DMS53 treated with DMSO at 0.1 percent for 48 hours (cell line): ENCODE measurements at regions not wholly inside any gene's neighbourhood (a gene's known extent, or its start where the extent isn't known, plus 50 kb on each side); places are given as distances from the start of the nearest gene placed in this dataset.

Experiments
- DNase-seq: peaks from one replicate; lab custom pipeline; 2025; ENCODE audit not compliant: unreplicated experiment; lab: John Stamatoyannopoulos, UW

DNA sequence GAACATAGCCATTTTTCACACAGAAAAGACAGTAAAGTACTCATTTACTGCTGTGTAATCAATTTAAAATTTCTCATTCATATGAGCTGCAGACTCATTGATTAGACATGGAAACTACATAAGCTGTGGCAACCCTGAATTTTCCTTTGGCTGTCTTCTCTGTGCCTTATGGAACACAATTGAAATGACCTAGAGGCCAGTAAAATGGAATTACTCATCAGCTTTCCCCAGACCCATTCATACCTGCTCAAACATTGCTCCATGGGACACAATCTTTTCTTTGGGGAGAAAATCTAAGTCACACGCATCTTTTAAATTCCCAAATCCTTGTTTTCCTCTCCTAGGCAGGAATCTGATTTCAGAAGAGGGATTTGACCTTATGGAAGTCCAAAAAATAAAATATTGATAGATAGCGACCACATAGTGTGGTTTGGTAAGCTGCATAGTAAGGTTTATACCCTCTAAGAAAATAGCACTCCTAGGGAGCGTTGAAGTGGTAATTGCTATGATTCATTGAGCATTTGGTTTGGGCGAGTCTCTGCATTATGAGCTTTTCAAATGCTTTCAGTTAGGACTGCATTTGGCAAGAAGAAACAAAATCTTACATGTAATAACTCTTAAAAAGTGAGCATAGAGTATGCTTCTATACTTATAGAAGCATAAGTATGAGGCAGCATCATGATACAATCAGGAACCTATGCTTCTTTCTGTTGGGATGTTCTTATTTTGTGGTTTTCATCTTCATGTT is 243.4 kb upstream of the GADL1 start:
- DNase-seq, result no peak

DNA sequence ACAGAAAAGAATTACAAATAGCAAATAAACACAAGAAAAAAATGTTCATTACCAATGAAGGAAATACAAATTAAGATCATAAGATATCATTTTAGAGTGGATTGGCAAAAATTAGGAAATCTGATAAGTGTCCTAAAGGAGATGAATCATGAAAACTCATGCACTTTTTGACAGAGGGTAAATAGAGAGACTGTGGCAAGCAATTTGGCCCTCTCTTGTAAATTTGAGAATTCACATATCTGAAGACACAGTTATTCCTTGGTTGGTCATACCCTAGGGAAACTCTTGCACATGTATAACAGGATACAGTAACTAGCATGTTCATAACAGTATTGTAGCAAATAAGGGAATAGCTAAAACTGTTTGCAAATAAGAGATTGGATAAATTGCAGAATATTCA is 246.0 kb upstream of the GADL1 start:
- DNase-seq, result no peak

DNA sequence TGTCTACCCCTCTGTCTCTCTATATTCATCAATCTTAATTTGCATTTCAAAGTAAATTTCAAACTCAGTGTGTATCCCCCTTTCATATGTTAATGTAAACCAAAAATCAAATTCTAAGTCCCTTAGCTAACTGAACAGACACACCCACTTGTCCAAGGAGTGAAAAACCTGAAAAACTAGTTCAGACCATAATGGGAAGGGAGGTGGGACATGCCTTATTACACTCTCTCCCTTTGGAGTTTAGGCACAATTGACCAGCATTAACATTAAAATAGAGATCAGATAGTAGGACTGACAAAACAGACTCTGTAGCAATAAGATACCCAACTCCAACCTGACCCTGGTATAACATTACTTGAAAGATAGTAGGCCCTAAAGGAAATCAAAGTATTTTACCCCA is 247.7 kb upstream of the GADL1 start:
- DNase-seq, result no peak

DNA sequence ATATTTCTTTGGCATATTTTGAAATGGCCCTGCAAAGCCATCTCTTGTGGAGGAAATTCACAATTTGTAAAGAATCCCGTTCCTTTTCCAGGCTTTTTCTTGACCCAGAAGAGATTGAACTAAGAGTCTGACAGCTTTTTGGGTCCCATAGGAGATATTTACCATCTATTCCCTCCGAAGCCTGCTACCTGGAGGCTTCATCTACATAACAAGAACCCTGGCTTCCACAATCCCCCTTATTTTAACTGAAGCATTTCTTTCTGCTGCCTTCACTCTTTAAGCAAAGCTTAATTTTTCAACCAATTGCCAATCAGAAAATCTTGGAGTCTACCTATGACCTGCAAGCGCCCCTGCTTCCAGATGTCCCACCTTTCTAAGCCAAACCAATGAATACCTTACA is 248.1 kb upstream of the GADL1 start:
- no peak for DNase-seq

DNA sequence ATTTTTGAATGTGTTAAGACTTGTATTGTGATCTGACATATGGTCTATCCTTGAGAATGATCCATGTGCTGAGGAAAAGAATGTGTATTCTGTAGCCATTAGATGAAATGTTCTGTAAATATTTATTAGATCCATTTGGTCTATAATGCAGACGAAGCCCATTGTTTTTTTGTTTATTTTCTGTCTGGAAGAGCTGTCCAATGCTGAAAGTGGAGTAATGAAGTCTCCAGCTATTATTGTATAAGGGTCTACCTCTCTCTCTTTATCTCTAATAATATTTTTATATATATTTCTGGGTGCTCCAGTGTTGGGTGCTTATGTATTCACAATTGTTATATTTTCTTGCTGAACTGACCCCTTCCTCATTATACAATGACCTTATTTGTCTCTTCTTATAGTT is 250.6 kb upstream of the GADL1 start:
- DNase-seq, result no peak

DNA sequence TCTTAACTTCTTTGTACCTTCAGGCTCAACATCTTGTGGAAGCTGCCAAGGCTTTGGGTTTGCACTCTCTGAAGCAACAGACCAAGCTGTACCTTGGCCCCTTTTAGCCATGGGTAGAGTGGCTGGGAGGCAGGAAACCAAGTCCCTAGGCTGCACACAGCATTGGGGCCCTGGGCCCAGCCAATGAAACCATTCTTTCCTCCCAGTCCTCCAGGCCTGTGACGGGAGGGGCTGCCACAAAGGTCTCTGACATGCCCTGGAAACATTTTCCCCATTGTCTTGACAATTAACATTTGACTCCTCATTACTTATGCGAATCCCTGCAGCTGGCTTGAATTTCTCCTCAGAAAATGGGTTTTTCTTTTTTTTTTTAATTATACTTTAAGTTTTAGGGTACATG is 253.1 kb upstream of the GADL1 start:
- no peak for DNase-seq

DNA sequence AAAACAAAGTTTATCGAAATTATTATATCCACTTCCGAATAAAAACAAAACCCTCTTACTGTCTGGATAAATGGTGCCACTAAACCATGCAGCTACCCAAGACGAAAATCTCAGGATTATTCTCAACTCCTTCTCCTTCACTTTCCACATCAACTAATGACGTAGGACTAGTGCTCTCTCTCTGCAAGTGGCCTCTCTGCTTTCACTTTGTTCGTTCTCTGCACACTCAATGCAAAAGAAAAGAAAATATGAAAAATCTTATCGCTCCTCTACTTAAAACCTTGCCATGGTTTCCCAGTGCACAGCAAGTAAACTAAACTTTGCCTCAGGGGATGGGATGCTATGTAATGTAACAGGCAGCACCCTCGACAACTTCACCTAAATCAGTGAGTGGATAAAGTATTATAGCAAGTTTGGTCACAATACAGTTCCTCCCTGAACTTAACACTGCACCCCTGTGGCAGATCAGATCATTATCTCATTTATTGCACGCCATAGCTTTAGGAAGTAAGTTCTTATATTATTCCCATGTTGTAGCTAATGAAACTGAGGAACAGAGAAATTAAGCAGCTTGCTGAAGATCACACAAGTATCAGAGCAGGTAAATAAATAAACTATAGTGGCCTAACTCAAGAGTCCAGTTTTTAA is 262.7 kb upstream of the GADL1 start:
- no peak for DNase-seq

DNA sequence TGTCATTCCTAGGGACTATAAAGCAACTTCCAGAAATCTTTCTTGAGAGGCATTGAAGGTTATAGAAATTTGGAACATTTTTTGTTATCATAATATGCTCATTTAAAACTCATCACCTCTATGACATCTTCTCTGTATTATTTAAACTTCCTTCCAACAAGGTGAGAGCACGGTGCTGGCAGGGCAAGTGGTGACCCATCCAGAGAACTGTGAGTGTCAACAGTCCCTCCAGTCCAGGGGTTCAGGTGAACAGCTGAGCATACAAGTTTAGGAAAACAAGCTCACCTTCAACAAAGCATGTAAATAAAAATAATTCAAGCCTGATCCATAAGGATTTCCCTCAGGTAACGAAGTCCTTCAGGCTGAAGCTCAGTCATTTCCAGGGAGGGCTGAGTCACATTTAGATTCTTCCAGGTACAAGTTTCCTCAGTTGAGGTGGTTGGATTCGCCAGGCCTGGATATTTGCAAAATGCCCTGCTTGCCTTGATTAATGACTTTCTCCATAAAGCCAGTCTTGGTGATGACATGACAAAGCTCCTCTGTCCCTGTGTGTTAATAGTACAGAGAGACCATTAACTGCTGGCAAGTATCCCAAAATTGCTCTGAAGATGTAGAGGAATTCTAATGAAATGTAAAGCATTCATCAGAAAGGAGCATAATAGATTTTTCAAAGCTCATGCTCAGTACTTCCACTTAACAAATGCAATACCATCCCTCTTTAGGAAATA is 263.6 kb upstream of the GADL1 start:
- no peak for DNase-seq

DNA sequence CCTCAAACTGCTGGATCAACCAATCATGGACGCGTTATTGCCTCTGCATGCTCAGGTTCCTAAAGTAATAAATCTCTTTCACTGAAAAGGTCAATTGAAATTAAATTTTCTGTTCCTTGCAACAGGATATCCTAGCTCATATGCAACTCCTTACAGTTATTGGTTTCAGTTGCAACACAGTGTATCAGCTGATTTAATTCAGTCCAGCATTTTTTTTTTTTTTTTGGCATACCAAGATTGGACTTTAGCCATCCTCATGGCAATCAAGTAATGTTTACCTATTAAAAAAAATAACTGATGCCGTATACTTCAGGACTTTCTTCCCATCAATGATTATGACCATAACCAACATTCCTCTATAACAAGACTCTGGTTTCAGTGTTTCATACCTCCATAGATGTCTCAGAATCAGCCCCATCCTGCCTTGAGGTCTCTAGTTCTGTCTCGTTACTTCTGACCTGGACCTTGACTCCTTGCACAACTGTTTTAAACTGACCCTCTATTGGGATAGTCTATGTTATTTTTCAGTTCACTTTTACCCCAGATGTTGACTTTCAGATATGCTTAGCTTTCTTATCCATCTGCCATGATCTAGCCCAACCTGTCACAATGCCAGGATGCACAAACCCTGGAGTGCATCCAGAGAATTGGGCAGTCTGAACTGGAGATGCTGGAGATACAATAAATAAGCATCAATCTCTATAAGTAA is 265.0 kb upstream of the GADL1 start:
- DNase-seq, result no peak

DNA sequence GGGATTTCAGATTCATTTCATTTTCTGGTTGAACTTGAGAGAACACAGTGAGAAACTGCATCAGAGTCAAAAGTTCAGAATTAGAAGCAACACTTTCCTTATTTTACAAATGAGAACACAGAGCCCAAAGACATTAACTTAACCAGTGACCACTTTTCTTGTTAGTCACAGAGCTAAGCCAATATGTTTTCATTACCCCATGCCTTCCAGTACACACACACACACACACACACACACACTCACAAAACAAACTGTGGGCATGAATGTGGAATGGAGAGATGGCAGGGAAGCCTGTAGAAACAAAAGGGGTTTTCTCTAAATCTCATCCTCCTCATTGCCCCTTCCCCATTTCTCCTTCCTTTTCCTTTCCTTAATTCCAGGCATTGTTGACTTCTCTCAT is 267.4 kb upstream of the GADL1 start:
- no peak for DNase-seq

DNA sequence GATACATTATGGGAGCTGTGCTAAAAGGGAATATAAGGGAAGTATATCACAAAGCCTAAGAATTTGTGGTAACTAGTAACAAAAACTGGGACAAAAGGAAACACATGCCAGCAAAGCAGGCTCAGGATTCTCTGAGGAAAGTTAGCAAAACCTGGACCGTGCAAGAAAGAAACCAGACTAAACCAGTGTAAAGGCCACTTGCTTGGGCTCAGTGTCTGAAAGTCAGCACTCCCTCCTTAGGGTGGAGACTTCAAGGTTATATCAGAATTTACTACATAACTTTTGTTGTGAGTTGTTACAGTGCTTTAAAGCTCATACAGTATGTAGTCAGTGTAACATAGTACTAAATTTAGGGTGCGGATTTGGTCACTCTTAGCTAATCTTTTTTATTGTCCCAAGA is 269.9 kb upstream of the GADL1 start:
- DNase-seq, result no peak

DNA sequence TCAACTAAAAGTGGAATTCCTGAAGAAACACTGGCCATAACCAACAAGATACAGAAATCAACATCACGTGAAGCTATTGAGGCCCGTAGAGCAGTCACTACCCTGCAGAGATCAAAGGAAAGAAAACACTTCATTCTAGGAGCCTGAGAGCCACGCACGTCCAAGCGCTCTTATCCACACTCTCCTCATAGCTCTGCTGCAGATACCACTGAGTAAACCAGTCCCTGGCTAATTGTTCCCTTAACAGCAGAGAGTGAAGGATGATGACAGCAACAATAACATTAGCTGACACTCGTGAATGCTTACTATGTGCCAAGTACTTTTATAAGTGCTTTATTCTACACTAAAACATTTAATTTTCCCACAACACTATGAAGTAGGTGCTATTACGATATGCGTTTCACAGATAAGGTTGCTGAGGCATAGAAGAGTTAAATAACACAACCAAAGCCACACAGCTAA is 271.0 kb upstream of the GADL1 start:
- peak; percentile 62 for DNase-seq

DNA sequence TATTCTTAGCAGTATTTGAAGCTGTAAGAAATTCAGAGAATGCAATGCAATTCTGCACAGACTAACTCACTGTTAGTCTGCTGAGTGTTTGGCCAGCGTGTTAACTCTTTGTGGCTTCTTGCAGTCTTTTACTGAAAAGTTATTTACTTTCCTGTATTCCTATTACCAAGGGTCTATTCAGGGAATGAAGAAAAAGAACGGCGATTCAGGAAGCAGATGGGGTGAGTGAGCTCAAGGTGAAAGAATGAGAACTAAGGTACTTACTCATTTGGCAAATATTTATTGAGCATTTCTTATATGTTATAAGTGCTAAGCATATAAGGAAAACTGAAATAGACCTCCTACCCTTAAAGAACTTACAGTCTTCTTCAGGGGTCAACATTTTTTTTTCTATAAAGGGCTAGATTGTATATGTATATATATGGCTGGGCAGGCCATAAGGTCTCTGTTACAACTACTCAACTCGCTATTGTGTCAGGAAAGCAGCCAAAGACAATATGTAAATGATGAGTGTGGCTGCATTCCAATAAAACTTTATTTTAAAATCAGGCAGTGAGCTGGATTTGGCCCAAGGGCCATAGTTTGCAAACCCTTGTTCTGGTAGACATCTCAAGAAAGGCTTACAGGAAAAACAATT is 271.9 kb upstream of the GADL1 start:
- DNase-seq, result no peak

DNA sequence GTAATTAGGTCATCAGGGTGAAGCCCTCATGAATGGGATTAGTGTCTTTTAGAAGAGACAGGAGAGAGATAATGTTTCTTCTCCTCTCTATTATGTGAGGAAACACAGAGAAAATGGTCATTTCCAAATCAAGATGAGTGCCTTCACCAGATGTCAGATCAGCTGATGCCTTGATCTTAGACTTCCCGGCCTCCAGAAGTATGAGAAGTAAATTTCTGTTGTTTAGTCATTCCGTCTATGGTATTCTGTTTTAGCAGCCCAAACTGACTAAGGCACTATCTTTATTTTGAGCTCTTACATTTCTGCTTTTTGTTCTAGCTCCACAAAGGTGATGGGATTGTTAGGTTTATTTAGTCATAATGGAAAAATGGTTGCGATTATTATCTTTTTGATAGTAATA is 273.2 kb upstream of the GADL1 start:
- no peak for DNase-seq

DNA sequence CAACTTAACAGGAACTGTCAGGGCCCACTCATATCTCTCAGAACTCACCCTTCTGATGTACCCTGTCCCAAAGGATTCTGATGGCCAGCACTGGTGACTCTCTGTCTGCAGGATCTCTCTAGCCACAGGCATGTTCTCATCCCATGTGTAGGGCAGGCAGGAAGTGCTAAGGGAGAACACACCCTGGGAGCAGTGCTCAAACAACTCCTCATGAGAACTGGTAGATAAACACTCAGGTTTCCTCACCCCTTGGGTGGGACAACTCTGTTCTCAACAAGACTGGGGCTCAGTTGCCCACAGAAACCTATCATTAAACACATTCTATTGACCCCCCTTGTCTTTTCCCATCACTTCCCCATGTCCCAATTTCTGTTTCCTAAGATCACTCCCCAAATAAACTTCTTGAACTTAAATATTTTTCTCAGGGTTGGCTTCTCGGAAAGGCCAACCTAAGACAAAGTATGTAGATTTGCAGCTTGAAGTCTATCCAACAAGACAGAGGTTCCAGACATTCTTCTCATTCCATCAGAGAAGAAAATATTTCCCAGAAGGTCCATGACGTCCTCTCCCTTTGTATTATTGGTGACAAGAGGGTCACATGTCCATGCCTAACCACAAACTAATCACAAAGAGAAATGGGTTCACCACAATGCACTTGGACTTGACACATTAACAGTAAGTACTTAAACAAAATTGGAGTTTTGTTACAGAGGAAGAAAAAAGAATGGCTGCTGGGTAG is 276.6 kb upstream of the GADL1 start:
- DNase-seq, result no peak

DNA sequence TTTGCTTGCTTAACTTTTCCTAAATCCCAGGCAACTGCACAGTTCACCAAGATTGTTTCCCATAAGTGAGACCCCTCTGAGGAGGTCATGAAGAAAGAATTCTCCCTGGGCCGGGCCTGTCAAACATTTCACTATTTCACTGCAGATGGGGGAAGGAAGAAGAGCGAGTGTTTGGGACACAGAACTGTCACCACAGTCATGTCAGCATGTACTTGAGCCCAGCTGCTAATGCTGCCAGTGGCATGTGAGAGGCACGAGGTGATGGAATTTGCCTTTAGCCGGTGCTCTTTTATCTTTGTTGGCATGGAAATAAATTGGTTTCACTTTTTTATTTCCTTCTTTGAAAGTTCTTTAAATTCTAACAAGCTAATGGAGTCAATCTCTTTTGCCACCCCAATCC is 277.9 kb upstream of the GADL1 start:
- DNase-seq, result no peak

DNA sequence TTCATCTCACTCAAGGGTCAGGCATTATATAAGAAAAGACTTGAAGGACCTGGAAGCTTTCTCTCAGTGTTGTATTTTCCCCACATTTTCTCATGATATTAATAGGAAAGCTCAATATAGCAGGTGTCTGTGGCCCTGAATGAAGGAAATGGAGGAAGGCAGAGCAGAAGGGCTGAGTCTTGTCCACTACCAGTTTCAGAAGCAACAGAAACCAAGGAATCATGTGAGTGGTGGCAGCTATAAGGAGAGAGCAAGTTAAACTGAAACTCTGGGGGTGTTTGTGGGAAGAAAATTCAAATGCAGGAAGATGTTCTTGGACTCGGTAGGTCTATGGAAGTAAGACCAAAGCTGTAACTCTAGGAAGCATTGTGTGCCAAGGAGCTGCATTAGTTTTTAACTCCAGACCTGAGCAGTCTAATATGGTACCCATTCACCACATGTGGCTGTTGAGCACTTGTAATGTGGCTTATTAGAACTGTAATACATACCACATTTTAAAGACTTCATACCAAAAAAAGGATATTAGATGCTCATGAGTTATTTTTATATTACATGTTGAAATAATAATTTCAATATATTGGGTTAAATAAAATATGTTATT is 278.8 kb upstream of the GADL1 start:
- DNase-seq, result no peak

DNA sequence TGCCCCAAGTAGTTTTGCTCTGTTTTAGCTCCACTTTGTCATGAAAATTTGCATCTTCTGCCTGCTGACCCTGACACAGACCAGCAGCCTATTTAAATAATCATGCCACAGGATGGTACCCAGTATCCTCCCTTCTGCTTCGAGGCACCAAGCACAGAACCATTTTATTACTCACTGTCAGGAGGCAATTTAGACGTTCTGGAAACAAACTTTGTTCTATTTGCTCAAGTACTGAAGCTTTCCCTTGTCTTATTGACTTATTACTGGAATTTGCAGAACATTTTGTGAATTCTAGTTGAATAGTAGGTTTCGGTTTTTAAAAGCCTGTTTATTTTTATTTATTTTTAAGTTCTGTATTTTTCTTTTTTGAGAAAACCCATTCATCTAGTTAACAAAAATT is 279.6 kb upstream of the GADL1 start:
- no peak for DNase-seq

DNA sequence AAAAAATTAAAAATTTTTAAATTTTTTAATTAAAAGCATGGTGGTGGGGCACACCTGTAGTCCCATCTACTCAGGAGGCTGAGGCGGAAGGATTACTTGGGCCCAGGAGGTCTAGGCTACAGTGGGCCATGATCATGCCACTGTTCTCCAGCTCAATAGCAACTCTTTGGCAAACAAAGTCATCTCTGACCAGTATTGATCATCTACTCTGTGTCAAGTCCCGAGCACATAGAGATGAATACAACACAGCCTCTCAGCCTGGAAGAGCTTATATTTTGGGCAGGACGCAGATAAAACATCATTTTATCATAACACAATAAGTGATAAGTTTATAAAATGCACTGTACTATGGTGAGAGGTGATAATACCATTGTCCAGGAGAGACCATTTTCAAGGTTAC is 281.6 kb upstream of the GADL1 start:
- no peak for DNase-seq

DNA sequence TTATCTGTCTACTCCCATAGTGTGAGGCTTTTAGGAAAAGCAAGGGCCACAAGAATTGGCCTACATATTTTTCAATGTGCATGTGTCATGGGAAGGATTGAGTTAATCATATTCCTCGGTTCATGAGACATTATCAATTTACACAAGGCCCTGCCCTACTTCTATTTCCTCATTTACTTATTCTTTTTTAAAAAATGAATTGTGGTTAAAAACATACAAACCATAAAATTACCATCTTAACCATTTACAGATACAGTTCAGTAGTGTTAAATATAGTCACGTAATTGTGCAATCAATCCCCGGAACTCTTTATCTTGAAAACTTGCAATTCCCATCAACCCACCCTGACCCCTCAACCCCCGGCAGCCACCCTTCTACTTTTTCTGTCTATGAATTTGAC is 284.0 kb upstream of the GADL1 start:
- no peak for DNase-seq
